GM20000 (cell line): ENCODE measurements at regions not wholly inside any gene's neighbourhood (a gene's known extent, or its start where the extent isn't known, plus 50 kb on each side); places are given as distances from the start of the nearest gene placed in this dataset.

Experiments
- DNase-seq: peaks from one replicate; pipeline ENCODE4 v3.0.0; 2012; ENCODE audit warnings: low spot score
- TF ChIP-seq, protein P1 (sequence below): IDR thresholded peaks from 2 replicates; pipeline ENCODE4 v1.5.1; 2012; ENCODE audit warnings: mild to moderate bottlenecking, control low read depth; ENCODE audit errors: extremely low read depth, missing control alignments

GRCh38 chr7:125775317-125775716 is 845.7 kb upstream of the POT1 start:
- TF ChIP-seq, protein P1, sequence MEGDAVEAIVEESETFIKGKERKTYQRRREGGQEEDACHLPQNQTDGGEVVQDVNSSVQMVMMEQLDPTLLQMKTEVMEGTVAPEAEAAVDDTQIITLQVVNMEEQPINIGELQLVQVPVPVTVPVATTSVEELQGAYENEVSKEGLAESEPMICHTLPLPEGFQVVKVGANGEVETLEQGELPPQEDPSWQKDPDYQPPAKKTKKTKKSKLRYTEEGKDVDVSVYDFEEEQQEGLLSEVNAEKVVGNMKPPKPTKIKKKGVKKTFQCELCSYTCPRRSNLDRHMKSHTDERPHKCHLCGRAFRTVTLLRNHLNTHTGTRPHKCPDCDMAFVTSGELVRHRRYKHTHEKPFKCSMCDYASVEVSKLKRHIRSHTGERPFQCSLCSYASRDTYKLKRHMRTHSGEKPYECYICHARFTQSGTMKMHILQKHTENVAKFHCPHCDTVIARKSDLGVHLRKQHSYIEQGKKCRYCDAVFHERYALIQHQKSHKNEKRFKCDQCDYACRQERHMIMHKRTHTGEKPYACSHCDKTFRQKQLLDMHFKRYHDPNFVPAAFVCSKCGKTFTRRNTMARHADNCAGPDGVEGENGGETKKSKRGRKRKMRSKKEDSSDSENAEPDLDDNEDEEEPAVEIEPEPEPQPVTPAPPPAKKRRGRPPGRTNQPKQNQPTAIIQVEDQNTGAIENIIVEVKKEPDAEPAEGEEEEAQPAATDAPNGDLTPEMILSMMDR: no peak
- no peak for DNase-seq

GRCh38 chr7:125773113-125773785 is 843.6 kb upstream of the POT1 start:
- DNase-seq: no peak
- TF ChIP-seq, protein P1: no peak

- DNase-seq: no peak
- TF ChIP-seq, protein P1: no peak
Measured at GRCh38 chr7:125747966-125748365, 818.3 kb upstream of the POT1 start.

DNA sequence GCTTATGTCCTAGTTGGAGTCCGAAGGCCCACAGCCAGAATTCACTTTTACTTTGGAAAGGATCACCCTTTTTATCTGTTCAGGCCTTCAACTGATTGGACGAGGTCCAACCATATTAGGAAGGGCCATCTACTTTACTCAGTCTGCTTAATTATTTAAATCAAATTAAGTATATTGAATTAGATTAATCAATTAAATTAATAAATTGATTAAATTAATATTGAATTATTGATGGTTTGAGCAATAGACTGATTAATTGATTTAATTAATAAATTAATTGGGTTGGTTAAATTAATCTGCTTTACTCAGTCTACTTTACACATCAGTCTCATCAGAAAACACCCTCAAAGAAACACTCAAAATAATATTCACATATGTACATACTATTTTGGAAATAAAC is 816.9 kb upstream of the POT1 start:
- TF ChIP-seq, protein P1: no peak
- DNase-seq: no peak

DNA sequence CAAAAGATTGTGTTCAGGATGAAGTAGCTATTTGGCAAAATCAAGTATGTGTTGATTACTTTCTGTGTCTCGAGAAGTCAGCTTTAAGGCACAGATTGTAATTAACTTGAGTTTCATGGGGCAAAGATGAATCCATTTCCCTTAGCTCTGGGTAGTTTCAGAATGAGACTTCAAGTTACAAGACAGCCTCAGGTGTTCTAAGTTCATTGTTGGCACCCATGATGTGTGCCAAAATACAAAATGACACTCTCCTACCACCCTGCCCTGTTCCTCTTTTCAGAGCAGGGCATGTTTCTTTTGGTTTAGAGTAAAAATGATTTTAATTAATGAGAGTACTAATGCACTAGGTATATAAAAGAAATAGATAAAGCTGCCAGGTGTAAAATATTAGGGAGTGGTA is 797.6 kb upstream of the POT1 start:
- TF ChIP-seq, protein P1: no peak
- no peak for DNase-seq

- TF ChIP-seq, protein P1: no peak
- no peak for DNase-seq
Measured at GRCh38 chr7:125695626-125696025, 766.0 kb upstream of the POT1 start.

GRCh38 chr7:125683156-125683555 is 753.5 kb upstream of the POT1 start:
- TF ChIP-seq, protein P1: no peak
- no peak for DNase-seq
